ENCODE measurements at regions not wholly inside any gene's neighbourhood (a gene's known extent, or its start where the extent isn't known, plus 50 kb on each side); places are given as distances from the start of the nearest gene placed in this dataset.
"Not testable (repeated sequence)": the region's sequence is repeated elsewhere in the genome, so short reads cannot be mapped to it uniquely, and the experiment has no call there.

DNA sequence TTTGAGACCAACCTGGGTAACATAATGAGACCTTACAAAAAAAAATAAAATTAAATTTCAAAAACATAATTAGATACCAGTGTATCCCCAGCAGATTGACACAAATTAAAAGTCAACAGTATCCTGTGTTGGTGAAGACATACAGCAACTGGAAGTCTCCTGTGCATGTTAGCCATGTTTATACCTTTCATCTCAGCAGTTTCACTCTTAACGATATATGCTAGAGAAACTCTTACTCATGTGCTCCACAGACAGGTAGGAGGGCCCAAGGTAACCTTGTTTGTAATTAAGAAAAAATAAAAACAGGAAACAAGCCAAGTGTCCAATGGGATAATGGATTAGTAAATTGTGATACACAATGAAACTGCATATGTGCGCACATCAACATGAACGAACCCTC is 50.1 kb upstream of the N4BP3 start:
- Histone ChIP-seq H3K4me3 (no peak overlapping the region), H3K27me3 (no peaks in the 10 kb centered on the region), H3K27ac (no peak overlapping the region), H3K9me3 (no peaks in the 10 kb centered on the region), H3K36me3 (no peaks in the 10 kb centered on the region), H3K4me1 (no peaks in the 10 kb centered on the region)
- intact Hi-C loops (cut with DNase I; ENCODE audit: low total_unique reads) = no loop called here
- ATAC-seq = no peak
- TF ChIP-seq, protein P1, sequence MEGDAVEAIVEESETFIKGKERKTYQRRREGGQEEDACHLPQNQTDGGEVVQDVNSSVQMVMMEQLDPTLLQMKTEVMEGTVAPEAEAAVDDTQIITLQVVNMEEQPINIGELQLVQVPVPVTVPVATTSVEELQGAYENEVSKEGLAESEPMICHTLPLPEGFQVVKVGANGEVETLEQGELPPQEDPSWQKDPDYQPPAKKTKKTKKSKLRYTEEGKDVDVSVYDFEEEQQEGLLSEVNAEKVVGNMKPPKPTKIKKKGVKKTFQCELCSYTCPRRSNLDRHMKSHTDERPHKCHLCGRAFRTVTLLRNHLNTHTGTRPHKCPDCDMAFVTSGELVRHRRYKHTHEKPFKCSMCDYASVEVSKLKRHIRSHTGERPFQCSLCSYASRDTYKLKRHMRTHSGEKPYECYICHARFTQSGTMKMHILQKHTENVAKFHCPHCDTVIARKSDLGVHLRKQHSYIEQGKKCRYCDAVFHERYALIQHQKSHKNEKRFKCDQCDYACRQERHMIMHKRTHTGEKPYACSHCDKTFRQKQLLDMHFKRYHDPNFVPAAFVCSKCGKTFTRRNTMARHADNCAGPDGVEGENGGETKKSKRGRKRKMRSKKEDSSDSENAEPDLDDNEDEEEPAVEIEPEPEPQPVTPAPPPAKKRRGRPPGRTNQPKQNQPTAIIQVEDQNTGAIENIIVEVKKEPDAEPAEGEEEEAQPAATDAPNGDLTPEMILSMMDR (IDR thresholded peaks at IDR 0.05 in 4 of 5, conservative IDR thresholded peaks at IDR 0.05 in 1 of 5) = no peak
- no peak for TF ChIP-seq POLR2A (IDR thresholded peaks at IDR 0.05)
- DNase-seq = no peak
- in situ Hi-C loops (cut with MboI; ENCODE audit: low sequenced_read_pairs in 4 of 4) = loop anchor here in 1 of 4 donors (10.0 kb wide), 1 partner anchor 78 kb away; no protein-coding TSS in a partner anchor

DNA sequence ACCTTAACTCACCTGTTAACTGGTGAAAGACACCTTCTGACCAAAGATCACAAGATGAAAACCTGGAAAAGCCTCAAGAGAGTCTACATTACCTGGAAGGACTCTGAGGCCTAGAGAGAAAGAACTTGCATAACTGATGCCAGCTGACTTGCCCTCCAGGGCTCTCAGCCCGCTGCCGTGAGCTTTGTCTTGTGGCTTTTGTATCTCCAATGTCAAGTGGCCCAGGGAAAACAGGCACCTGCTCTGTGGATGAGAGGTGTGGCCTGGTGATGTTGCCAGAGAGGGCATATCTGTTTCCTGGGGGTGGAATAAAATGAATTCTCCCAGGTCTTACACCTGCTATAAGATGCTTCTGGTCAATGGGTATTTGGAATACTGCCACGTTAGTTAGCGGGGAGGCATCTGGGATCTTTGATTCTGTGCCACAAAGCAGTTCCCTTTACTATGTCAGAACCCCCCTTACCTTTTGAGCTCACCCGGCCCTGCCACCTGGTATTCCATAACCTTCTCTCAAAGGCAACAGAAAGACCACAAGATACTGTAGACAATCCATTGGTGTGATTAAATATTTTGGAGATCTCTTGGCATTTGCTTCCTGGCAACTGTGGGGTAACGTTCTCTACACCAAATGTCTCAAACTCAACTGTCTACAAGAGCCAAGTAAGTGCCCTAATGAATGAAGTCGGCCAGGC is 54.9 kb upstream of the N4BP3 start:
- no peak for DNase-seq
- Histone ChIP-seq H3K9me3 (no peaks in the 10 kb centered on the region), H3K4me3 (no peak overlapping the region), H3K27ac (no peak overlapping the region), H3K4me1 (no peaks in the 10 kb centered on the region), H3K36me3 (no peaks in the 10 kb centered on the region), H3K27me3 (no peaks in the 10 kb centered on the region)
- TF ChIP-seq POLR2A (IDR thresholded peaks at IDR 0.05) = no peak
- TF ChIP-seq, protein P1 (IDR thresholded peaks at IDR 0.05 in 4 of 5, conservative IDR thresholded peaks at IDR 0.05 in 1 of 5) = no peak
- intact Hi-C loops (cut with DNase I; ENCODE audit: low total_unique reads) = no loop called here
- ATAC-seq = no peak
- in situ Hi-C loops (cut with MboI; ENCODE audit: low sequenced_read_pairs in 4 of 4) = no loop called here

DNA sequence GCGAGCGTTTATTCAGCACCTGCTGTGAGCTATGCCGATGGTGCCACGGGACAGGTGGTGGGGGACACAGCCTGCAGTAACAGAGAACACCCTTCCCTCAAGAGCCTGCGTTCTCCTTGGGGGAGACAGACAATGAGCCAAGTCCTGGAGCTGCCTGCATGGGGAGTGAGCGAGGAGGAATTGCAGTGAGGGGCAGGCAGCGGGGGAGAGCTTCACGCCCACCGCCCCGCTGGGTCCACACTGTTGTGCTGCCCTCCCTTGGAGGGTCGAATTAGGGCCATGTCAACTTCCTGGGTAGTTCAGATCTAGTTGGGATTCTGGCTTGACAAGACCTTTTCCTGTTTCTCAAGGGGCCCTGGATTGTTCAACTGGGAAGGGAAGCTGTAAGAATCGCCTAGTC is 55.5 kb upstream of the N4BP3 start:
- TF ChIP-seq, protein P1 (IDR thresholded peaks at IDR 0.05 in 4 of 5, conservative IDR thresholded peaks at IDR 0.05 in 1 of 5) = no peak
- no peak for TF ChIP-seq POLR2A (IDR thresholded peaks at IDR 0.05)
- in situ Hi-C loops (cut with MboI; ENCODE audit: low sequenced_read_pairs in 4 of 4) = no loop called here

DNA sequence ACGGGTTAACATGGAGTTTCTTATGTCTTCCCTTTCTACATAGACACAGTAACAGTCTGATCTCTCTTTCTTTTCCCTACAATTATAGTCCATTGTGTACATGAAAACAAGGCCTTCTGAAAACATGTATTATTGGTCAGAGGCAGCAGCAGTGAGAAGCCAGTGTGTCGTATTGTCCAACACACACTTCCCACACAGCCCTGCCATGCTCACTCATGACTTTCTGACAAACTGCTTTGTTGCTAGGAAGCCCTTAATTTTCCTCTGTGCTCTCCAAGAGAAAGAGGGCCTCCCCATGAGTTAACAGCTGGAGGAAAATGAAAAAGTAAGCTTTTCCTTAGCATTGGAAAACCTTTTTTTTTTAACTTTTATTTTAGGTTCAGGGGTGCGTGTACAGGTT is 56.4 kb upstream of the N4BP3 start:
- in situ Hi-C loops (cut with MboI; ENCODE audit: low sequenced_read_pairs in 4 of 4) = no loop called here
- no peak for TF ChIP-seq POLR2A (IDR thresholded peaks at IDR 0.05)
- TF ChIP-seq, protein P1 (IDR thresholded peaks at IDR 0.05 in 4 of 5, conservative IDR thresholded peaks at IDR 0.05 in 1 of 5) = no peak
- Histone ChIP-seq H3K36me3 (no peaks in the 10 kb centered on the region), H3K4me1 (no peaks in the 10 kb centered on the region), H3K4me3 (no peak overlapping the region), H3K27ac (no peak overlapping the region), H3K9me3 (no peaks in the 10 kb centered on the region), H3K27me3 (no peaks in the 10 kb centered on the region)
- intact Hi-C loops (cut with DNase I; ENCODE audit: low total_unique reads) = no loop called here
- no peak for DNase-seq
- no peak for ATAC-seq

More for the DNA sequence above, 55.5 kb upstream of the N4BP3 start:
- Histone ChIP-seq H3K9me3 (no peaks in the 10 kb centered on the region), H3K36me3 (no peaks in the 10 kb centered on the region), H3K27ac (no peak overlapping the region), H3K4me3 (no peak overlapping the region), H3K27me3 (no peaks in the 10 kb centered on the region), H3K4me1 (no peaks in the 10 kb centered on the region)
- ATAC-seq (no peak), DNase-seq (no peak)
- intact Hi-C loops (cut with DNase I; ENCODE audit: low total_unique reads) = no loop called here

DNA sequence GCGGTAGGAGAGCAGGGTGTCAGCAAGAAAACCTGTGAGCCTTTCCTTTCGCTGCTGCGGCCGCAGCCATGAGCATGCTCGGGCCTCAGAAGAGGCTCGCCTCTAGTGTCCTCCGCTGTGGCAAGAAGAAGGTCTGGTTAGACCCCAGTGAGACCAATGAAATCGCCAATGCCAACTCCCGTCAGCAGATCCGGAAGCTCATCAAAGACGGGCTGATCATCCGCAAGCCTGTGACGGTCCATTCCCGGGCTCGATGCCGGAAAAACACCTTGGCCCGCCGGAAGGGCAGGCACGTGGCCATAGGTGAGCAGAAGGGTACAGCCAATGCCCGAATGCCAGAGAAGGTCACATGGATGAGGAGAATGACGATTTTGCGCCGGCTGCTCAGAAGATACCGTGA is 57.8 kb upstream of the N4BP3 start:
- intact Hi-C loops (cut with DNase I; ENCODE audit: low total_unique reads); H3K27me3 ChIP-seq; ATAC-seq; DNase-seq; in situ Hi-C loops (cut with MboI; ENCODE audit: low sequenced_read_pairs in 4 of 4); H3K4me1 ChIP-seq; H3K36me3 ChIP-seq; H3K27ac ChIP-seq; H3K4me3 ChIP-seq; H3K9me3 ChIP-seq: not testable (repeated sequence)

DNA sequence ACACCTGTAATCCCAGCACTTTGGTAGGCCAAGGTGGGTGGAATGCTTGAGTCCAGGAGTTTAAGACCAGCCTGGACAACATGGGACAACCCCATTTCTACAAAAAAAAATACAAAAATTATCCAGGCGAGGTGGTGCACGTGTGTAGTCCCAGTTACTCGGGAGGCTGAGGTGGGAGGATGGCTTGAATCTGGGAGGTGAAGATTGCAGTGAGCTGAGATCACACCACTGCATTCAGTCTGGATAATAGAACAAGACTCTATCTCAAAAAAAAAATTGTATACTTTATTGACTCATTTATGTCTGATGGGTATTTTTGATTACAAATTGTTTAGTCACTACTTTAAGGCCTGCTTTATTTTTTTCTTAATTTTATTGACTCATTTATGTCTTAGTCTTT is 56.0 kb upstream of the PROP1 start:
- H3K4me3 ChIP-seq; H3K9me3 ChIP-seq; H3K4me1 ChIP-seq; H3K36me3 ChIP-seq; ATAC-seq; in situ Hi-C loops (cut with MboI; ENCODE audit: low sequenced_read_pairs in 4 of 4); DNase-seq; H3K27me3 ChIP-seq; intact Hi-C loops (cut with DNase I; ENCODE audit: low total_unique reads): not testable (repeated sequence)
- H3K27ac ChIP-seq = peak overlapping the region in 1 of 4 donors; percentile 54

DNA sequence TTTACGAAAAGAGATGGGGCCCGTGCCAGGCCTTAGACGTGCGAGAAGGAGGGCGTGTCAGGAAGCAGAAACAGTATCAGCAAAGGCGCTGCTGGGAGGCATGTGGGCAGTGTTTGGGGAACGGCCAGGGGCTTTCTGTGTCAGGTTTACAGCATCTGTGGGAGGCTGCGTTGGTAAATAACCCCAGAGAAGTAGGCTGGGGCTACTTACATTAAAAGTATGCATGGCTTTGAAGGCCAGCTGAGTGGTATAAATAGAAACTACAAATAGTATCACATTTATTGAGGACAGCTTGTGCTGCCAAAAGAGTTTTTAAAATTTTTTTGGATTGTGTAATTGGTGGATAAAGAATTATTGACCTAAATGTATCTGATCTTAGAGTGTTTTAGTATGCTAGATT is 54.8 kb upstream of the PROP1 start:
- intact Hi-C loops (cut with DNase I; ENCODE audit: low total_unique reads); H3K9me3 ChIP-seq; H3K36me3 ChIP-seq; H3K4me3 ChIP-seq; in situ Hi-C loops (cut with MboI; ENCODE audit: low sequenced_read_pairs in 4 of 4); H3K4me1 ChIP-seq; H3K27me3 ChIP-seq; DNase-seq: not testable (repeated sequence)
- ATAC-seq = peak; percentile 73 to 77
- H3K27ac ChIP-seq = peak overlapping the region in 1 of 4 donors; percentile 76

DNA sequence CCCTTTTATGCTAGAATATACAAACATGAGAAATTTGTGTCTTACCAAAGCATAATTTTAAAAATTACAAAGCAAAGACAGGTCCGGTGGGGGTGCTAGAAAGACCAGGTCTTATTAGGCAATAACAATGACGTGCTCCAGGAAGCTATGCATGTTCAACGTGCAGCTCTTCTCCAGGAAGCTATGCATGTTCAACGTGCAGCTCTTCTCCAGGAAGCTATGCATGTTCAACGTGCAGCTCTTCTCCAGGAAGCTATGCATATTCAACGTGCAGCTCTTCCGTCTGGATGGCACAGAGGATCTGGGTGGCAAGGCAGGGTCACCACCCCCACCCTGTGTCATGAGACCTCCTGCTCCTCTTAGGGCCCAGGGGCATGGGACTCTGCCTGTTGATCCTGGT is 51.9 kb upstream of the PROP1 start:
- in situ Hi-C loops (cut with MboI; ENCODE audit: low sequenced_read_pairs in 4 of 4); intact Hi-C loops (cut with DNase I; ENCODE audit: low total_unique reads): not testable (repeated sequence)

More for the DNA sequence above, 51.9 kb upstream of the PROP1 start:
- DNase-seq, H3K4me3 ChIP-seq, H3K27me3 ChIP-seq, ATAC-seq, H3K27ac ChIP-seq, H3K4me1 ChIP-seq, H3K9me3 ChIP-seq, H3K36me3 ChIP-seq: not testable (repeated sequence)

Data from gastrocnemius medialis (tissue), 4 donors.